Breast epithelium (tissue), 4 donors: ENCODE measurements at regions not wholly inside any gene's neighbourhood (a gene's known extent, or its start where the extent isn't known, plus 50 kb on each side); places are given as distances from the start of the nearest gene placed in this dataset.
A peak's percentile ranks its signal among the peaks of the same experiment; 100 is the strongest.
"Not testable (repeated sequence)": the region's sequence is repeated elsewhere in the genome, so short reads cannot be mapped to it uniquely, and the experiment has no call there.

Experiments used
- DNase-seq, 2 donors: peaks; one replicate each; pipeline ENCODE4 v3.0.0-alpha.2; 2019; ENCODE audit warnings: low spot score in 2 of 2
- H3K27ac ChIP-seq, 2 donors: fragments of 200-600 bp; sonication (generic) in 1 of 2; one replicate each; pipeline ENCODE4 v1.5.1; 2016 to 2019; ENCODE audit warnings: mild to moderate bottlenecking in 1 of 2
- H3K27me3 ChIP-seq, 2 donors: fragments of 200-600 bp; sonication (generic) in 1 of 2; one replicate each; pipeline versions ENCODE4 v1.5.1 to v1.6.0; 2017 to 2019; ENCODE audit warnings: control low read depth in 1 of 2, mild to moderate bottlenecking in 1 of 2
- H3K36me3 ChIP-seq: fragments of 200-600 bp; one replicate; pipeline ENCODE4 v1.5.1; 2019
- H3K4me1 ChIP-seq, 2 donors: fragments of 200-600 bp; sonication (generic); one replicate each; pipeline ENCODE4 v1.5.1; 2016 to 2019; ENCODE audit warnings: control low read depth in 1 of 2
- H3K4me3 ChIP-seq, 3 donors: fragments of 200-600 bp; sonication (generic); 1 replicate in 2 of 3; 2 replicates in 1 of 3; pipeline ENCODE4 v1.5.1; 2016 to 2019; ENCODE audit warnings: mild to moderate bottlenecking in 3 of 3, moderate library complexity in 2 of 3
- H3K9me3 ChIP-seq, 2 donors: fragments of 200-600 bp; sonication (generic) in 1 of 2; one replicate each; pipeline ENCODE4 v1.5.1; 2016 to 2019; ENCODE audit warnings: control low read depth in 1 of 2
- CTCF ChIP-seq, 3 donors: fragments of 450-650 bp; IDR thresholded peaks; one replicate each; pipeline ENCODE4 v1.5.1; 2016 to 2017; ENCODE audit warnings: antibody characterized with exemption in 3 of 3, mild to moderate bottlenecking in 3 of 3, moderate library complexity in 3 of 3
- POLR2A ChIP-seq: fragments of 450-650 bp; IDR thresholded peaks from one replicate; pipeline ENCODE4 v1.6.1; 2016; ENCODE audit warnings: antibody characterized with exemption, mild to moderate bottlenecking, moderate library complexity
- POLR2AphosphoS5 ChIP-seq, 3 donors: sonication (generic); formaldehyde crosslinking; IDR thresholded peaks; one replicate each; pipeline ENCODE4 v1.6.1; 2017; ENCODE audit warnings: antibody characterized with exemption in 3 of 3
- intact Hi-C: fragments of 100-400 bp; cut with DNase I; formaldehyde crosslinking; loops from one replicate; pipeline ENCODE4 v1.15.1; 2023; ENCODE audit warnings: low total_unique reads

GRCh38 chr15:49721621-49722020 lies 100.8 kb downstream of the DTWD1 start:
- no peak for DNase-seq
- Histone ChIP-seq H3K36me3 (no peaks in the 10 kb centered on the region), H3K4me1 (no peaks in the 10 kb centered on the region), H3K9me3 (peaks cover 0 to 6% of the 10 kb centered on the region in 2 donors), H3K27ac (peak overlapping the region in 1 of 2 donors; percentile 86), H3K27me3 (no peaks in the 10 kb centered on the region), H3K4me3 (no peak overlapping the region)
- intact Hi-C loops = no loop called here
- TF ChIP-seq POLR2AphosphoS5 (IDR thresholded peaks at IDR 0.05) (no peak), CTCF (IDR thresholded peaks at IDR 0.05) (no peak), POLR2A (no peak)

GRCh38 chr15:49723981-49724380 lies 103.1 kb downstream of the DTWD1 start:
- Histone ChIP-seq H3K9me3 (peaks cover 0 to 10% of the 10 kb centered on the region in 2 donors), H3K27me3 (no peaks in the 10 kb centered on the region), H3K4me1 (no peaks in the 10 kb centered on the region), H3K36me3 (no peaks in the 10 kb centered on the region), H3K4me3 (no peak overlapping the region), H3K27ac (no peak overlapping the region)
- TF ChIP-seq POLR2A = no peak
- no peak for TF ChIP-seq POLR2AphosphoS5 (IDR thresholded peaks at IDR 0.05)
- no peak for TF ChIP-seq CTCF (IDR thresholded peaks at IDR 0.05)
- DNase-seq = no peak
- intact Hi-C loops = no loop called here

- intact Hi-C loops = no loop called here
- no peaks in the 10 kb centered on the region for H3K27me3 ChIP-seq
- no peak overlapping the region for H3K4me3 ChIP-seq
- TF ChIP-seq POLR2A (no peak), CTCF (IDR thresholded peaks at IDR 0.05) (no peak), POLR2AphosphoS5 (IDR thresholded peaks at IDR 0.05) (no peak)
- no peak overlapping the region for H3K27ac ChIP-seq
- H3K9me3 ChIP-seq = peaks cover 0 to 6% of the 10 kb centered on the region in 2 donors
- H3K36me3 ChIP-seq = no peaks in the 10 kb centered on the region
- DNase-seq = no peak
- H3K4me1 ChIP-seq = no peaks in the 10 kb centered on the region
Measured at GRCh38 chr15:49731187-49732099, 110.6 kb downstream of the DTWD1 start.

GRCh38 chr15:49732109-49732508 lies 111.3 kb downstream of the DTWD1 start:
- DNase-seq, H3K36me3 ChIP-seq, H3K4me1 ChIP-seq, H3K4me3 ChIP-seq, H3K27me3 ChIP-seq, intact Hi-C loops, H3K27ac ChIP-seq, H3K9me3 ChIP-seq: not testable (repeated sequence)

- H3K9me3 ChIP-seq, H3K4me3 ChIP-seq, H3K36me3 ChIP-seq, H3K27ac ChIP-seq, H3K27me3 ChIP-seq, DNase-seq, intact Hi-C loops, H3K4me1 ChIP-seq: not testable (repeated sequence)
Measured at GRCh38 chr15:49734089-49734488, 113.2 kb downstream of the DTWD1 start.

- no peak for TF ChIP-seq CTCF (IDR thresholded peaks at IDR 0.05)
- TF ChIP-seq POLR2AphosphoS5 (IDR thresholded peaks at IDR 0.05) = no peak
- no peak for TF ChIP-seq POLR2A
- DNase-seq = no peak
- no peak overlapping the region for H3K4me3 ChIP-seq
Measured at GRCh38 chr15:49734831-49735508, 114.1 kb downstream of the DTWD1 start.

More at GRCh38 chr15:49734831-49735508, 114.1 kb downstream of the DTWD1 start:
- Histone ChIP-seq H3K36me3 (no peaks in the 10 kb centered on the region), H3K27me3 (no peaks in the 10 kb centered on the region), H3K9me3 (no peaks in the 10 kb centered on the region), H3K4me1 (no peaks in the 10 kb centered on the region), H3K27ac (no peak overlapping the region)
- intact Hi-C loops = no loop called here
